ENCODE measurements at regions not wholly inside any gene's neighbourhood (a gene's known extent, or its start where the extent isn't known, plus 50 kb on each side); places are given as distances from the start of the nearest gene placed in this dataset.

DNA sequence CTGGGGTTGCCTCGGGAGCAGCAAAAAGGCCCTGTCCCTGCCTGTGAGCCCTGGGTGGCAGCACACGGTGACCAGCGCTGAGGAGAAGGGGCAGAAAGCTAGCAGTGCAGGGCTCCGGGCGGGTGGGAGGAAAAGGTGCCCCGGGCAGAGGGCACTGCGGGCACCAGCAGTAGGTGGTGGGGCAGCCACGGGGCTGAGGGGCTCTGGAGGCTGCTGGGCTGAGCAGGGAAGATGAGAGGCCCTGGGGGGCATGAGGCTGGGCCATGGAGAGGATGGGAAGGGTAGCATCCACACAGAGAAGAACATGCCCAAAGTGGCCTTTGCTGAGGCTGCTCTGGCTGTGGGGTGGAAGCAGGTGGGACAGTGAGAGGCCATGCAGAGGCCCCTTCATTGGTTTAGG, 67.5 kb upstream of the NKX1-1 start:
- no peak overlapping the region for H3K4me3 ChIP-seq (ENCODE audit: low read length)
- DNase-seq (ENCODE audit: low read depth), result no peak
- TF ChIP-seq, protein P1, sequence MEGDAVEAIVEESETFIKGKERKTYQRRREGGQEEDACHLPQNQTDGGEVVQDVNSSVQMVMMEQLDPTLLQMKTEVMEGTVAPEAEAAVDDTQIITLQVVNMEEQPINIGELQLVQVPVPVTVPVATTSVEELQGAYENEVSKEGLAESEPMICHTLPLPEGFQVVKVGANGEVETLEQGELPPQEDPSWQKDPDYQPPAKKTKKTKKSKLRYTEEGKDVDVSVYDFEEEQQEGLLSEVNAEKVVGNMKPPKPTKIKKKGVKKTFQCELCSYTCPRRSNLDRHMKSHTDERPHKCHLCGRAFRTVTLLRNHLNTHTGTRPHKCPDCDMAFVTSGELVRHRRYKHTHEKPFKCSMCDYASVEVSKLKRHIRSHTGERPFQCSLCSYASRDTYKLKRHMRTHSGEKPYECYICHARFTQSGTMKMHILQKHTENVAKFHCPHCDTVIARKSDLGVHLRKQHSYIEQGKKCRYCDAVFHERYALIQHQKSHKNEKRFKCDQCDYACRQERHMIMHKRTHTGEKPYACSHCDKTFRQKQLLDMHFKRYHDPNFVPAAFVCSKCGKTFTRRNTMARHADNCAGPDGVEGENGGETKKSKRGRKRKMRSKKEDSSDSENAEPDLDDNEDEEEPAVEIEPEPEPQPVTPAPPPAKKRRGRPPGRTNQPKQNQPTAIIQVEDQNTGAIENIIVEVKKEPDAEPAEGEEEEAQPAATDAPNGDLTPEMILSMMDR (IDR thresholded peaks at IDR 0.05; ENCODE audit: insufficient read depth, low read depth, low read length, missing control alignments), result no peak

GRCh38 chr4:1472911-1473518, 66.8 kb upstream of the NKX1-1 start:
- DNase-seq (ENCODE audit: low read depth), result no peak
- TF ChIP-seq, protein P1 (IDR thresholded peaks at IDR 0.05; ENCODE audit: insufficient read depth, low read depth, low read length, missing control alignments), result no peak
- H3K4me3 ChIP-seq (ENCODE audit: low read length), result no peak overlapping the region

- TF ChIP-seq, protein P1 (IDR thresholded peaks at IDR 0.05; ENCODE audit: insufficient read depth, low read depth, low read length, missing control alignments), result no peak
- no peak for DNase-seq (ENCODE audit: low read depth)
- no peak overlapping the region for H3K4me3 ChIP-seq (ENCODE audit: low read length)
Observed at GRCh38 chr4:1472148-1472797, 66.0 kb upstream of the NKX1-1 start.

GRCh38 chr4:1471443-1472147, 65.4 kb upstream of the NKX1-1 start:
- DNase-seq (ENCODE audit: low read depth), result no peak
- TF ChIP-seq, protein P1 (IDR thresholded peaks at IDR 0.05; ENCODE audit: insufficient read depth, low read depth, low read length, missing control alignments), result no peak
- no peak overlapping the region for H3K4me3 ChIP-seq (ENCODE audit: low read length)

- H3K4me3 ChIP-seq (ENCODE audit: low read length), result no peak overlapping the region
- DNase-seq (ENCODE audit: low read depth), result no peak
- TF ChIP-seq, protein P1 (IDR thresholded peaks at IDR 0.05; ENCODE audit: insufficient read depth, low read depth, low read length, missing control alignments), result no peak
Observed at GRCh38 chr4:1470816-1471442, 64.7 kb upstream of the NKX1-1 start.

DNA sequence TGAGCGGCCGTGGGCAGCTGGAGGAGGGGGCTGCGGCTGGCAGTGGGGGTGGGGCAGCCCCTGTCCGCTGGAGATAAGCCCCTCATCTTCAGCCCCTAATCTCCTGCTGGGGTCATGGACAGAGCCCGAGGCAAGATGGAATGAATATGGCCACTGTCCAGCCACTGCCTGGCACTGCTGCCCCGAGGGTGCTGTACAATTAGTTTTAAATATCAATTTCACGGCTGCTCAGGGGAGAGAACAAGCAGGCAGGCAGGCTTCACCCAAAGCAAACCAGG, 64.1 kb upstream of the NKX1-1 start:
- DNase-seq (ENCODE audit: low read depth), result no peak
- H3K4me3 ChIP-seq (ENCODE audit: low read length), result no peak overlapping the region
- TF ChIP-seq, protein P1 (IDR thresholded peaks at IDR 0.05; ENCODE audit: insufficient read depth, low read depth, low read length, missing control alignments), result no peak
